ENCODE measurements at regions not wholly inside any gene's neighbourhood (a gene's known extent, or its start where the extent isn't known, plus 50 kb on each side); places are given as distances from the start of the nearest gene placed in this dataset.

DNA sequence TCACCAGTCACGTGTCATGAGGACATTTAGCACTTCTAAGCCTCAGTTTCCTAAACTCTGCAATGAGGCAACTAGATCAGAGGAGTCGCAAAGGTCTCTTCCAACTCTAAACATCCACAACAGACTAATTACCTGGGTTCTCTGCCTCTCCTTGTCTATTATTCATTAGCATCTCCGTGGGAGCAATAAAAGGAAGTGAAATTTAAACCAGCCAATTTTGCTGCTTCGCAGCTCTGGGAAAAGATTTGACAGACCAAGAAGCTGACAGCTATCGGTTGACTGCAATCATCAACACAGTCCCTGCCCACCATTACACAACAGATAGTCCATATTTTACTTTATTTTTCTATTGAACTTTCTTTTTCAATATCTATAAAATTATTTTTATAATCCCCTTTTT, 308.9 kb downstream of the NR2F1-AS1 start:
- no peaks in the 10 kb centered on the region for H3K27me3 ChIP-seq (ENCODE audit: insufficient read depth, low read depth, low read length)
- H3K27ac ChIP-seq (ENCODE audit: low read length) = no peak overlapping the region
- TF ChIP-seq EZH2 (IDR thresholded peaks at IDR 0.05; ENCODE audit: borderline replicate concordance, insufficient read depth, low read length, poor library complexity, severe bottlenecking) (no peak), SMC3 (conservative IDR thresholded peaks at IDR 0.05; ENCODE audit: poor library complexity) (no peak), TAF1 (IDR thresholded peaks at IDR 0.05; ENCODE audit: low read depth) (no peak), MXI1 (conservative IDR thresholded peaks at IDR 0.05; ENCODE audit: poor library complexity, severe bottlenecking) (no peak), CTCF (IDR thresholded peaks at IDR 0.05; ENCODE audit: poor library complexity, severe bottlenecking) (no peak), POLR2AphosphoS5 (IDR thresholded peaks at IDR 0.05) (no peak), RAD21 (conservative IDR thresholded peaks at IDR 0.05) (no peak), EP300 (conservative IDR thresholded peaks at IDR 0.05; ENCODE audit: poor library complexity, severe bottlenecking) (no peak)
- TF ChIP-seq, protein P1, sequence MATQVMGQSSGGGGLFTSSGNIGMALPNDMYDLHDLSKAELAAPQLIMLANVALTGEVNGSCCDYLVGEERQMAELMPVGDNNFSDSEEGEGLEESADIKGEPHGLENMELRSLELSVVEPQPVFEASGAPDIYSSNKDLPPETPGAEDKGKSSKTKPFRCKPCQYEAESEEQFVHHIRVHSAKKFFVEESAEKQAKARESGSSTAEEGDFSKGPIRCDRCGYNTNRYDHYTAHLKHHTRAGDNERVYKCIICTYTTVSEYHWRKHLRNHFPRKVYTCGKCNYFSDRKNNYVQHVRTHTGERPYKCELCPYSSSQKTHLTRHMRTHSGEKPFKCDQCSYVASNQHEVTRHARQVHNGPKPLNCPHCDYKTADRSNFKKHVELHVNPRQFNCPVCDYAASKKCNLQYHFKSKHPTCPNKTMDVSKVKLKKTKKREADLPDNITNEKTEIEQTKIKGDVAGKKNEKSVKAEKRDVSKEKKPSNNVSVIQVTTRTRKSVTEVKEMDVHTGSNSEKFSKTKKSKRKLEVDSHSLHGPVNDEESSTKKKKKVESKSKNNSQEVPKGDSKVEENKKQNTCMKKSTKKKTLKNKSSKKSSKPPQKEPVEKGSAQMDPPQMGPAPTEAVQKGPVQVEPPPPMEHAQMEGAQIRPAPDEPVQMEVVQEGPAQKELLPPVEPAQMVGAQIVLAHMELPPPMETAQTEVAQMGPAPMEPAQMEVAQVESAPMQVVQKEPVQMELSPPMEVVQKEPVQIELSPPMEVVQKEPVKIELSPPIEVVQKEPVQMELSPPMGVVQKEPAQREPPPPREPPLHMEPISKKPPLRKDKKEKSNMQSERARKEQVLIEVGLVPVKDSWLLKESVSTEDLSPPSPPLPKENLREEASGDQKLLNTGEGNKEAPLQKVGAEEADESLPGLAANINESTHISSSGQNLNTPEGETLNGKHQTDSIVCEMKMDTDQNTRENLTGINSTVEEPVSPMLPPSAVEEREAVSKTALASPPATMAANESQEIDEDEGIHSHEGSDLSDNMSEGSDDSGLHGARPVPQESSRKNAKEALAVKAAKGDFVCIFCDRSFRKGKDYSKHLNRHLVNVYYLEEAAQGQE (IDR thresholded peaks at IDR 0.05; ENCODE audit: borderline replicate concordance) = no peak
- H3K9me3 ChIP-seq (ENCODE audit: low read length) = no peaks in the 10 kb centered on the region
- no peaks in the 10 kb centered on the region for H3K9me2 ChIP-seq (ENCODE audit: insufficient read depth, low read length)
- H3F3A ChIP-seq (ENCODE audit: insufficient read depth, low read length, poor library complexity, severe bottlenecking) = no peaks in the 10 kb centered on the region
- H2AFZ ChIP-seq (ENCODE audit: low read depth, low read length) = no peak overlapping the region
- no peaks in the 10 kb centered on the region for H3K36me3 ChIP-seq (ENCODE audit: insufficient read depth, low read length)
- H3K4me2 ChIP-seq (ENCODE audit: low read length) = no peak overlapping the region
- H3K9ac ChIP-seq (ENCODE audit: low read length) = no peak overlapping the region
- H3K4me3 ChIP-seq (ENCODE audit: low read length) = no peak overlapping the region
- H4K20me1 ChIP-seq (ENCODE audit: insufficient read depth) = no peaks in the 10 kb centered on the region
- H3K79me2 ChIP-seq (replicated peaks; ENCODE audit: insufficient read depth, low read length) = no peaks in the 10 kb centered on the region

GRCh38 chr5:93267736-93268135, 313.3 kb downstream of the NR2F1-AS1 start:
- Histone ChIP-seq H2AFZ (ENCODE audit: low read depth, low read length) (no peak overlapping the region), H3K9me3 (ENCODE audit: low read length) (no peaks in the 10 kb centered on the region), H4K20me1 (ENCODE audit: insufficient read depth) (no peaks in the 10 kb centered on the region), H3K36me3 (ENCODE audit: insufficient read depth, low read length) (no peaks in the 10 kb centered on the region), H3K79me2 (replicated peaks; ENCODE audit: insufficient read depth, low read length) (no peaks in the 10 kb centered on the region), H3K9ac (ENCODE audit: low read length) (no peak overlapping the region), H3F3A (ENCODE audit: insufficient read depth, low read length, poor library complexity, severe bottlenecking) (no peaks in the 10 kb centered on the region), H3K27ac (ENCODE audit: low read length) (no peak overlapping the region), H3K27me3 (ENCODE audit: insufficient read depth, low read depth, low read length) (no peaks in the 10 kb centered on the region), H3K9me2 (ENCODE audit: insufficient read depth, low read length) (no peaks in the 10 kb centered on the region), H3K4me3 (ENCODE audit: low read length) (no peak overlapping the region), H3K4me2 (ENCODE audit: low read length) (no peak overlapping the region)
- TF ChIP-seq, protein P1 (IDR thresholded peaks at IDR 0.05; ENCODE audit: borderline replicate concordance) = no peak
- TF ChIP-seq TAF1 (IDR thresholded peaks at IDR 0.05; ENCODE audit: low read depth) = no peak
- no peak for TF ChIP-seq MXI1 (conservative IDR thresholded peaks at IDR 0.05; ENCODE audit: poor library complexity, severe bottlenecking)
- TF ChIP-seq SMC3 (conservative IDR thresholded peaks at IDR 0.05; ENCODE audit: poor library complexity) = no peak
- no peak for TF ChIP-seq RAD21 (conservative IDR thresholded peaks at IDR 0.05)
- TF ChIP-seq POLR2AphosphoS5 (IDR thresholded peaks at IDR 0.05) = no peak
- no peak for TF ChIP-seq EZH2 (IDR thresholded peaks at IDR 0.05; ENCODE audit: borderline replicate concordance, insufficient read depth, low read length, poor library complexity, severe bottlenecking)
- TF ChIP-seq EP300 (conservative IDR thresholded peaks at IDR 0.05; ENCODE audit: poor library complexity, severe bottlenecking) = no peak
- no peak for TF ChIP-seq CTCF (IDR thresholded peaks at IDR 0.05; ENCODE audit: poor library complexity, severe bottlenecking)
